NCI-H526 (cell line): ENCODE measurements at regions not wholly inside any gene's neighbourhood (a gene's known extent, or its start where the extent isn't known, plus 50 kb on each side); places are given as distances from the start of the nearest gene placed in this dataset.

Experiments used
- DNase-seq, 2 experiments: peaks; one replicate each; lab custom pipeline; 2025; lab: John Stamatoyannopoulos, UW

- no peak for DNase-seq
These were observed 458.7 kb upstream of the HS6ST1 start for GRCh38 chr2:128777196-128778035.

- DNase-seq = no peak
These were observed 460.2 kb upstream of the HS6ST1 start for GRCh38 chr2:128778843-128779242.

DNA sequence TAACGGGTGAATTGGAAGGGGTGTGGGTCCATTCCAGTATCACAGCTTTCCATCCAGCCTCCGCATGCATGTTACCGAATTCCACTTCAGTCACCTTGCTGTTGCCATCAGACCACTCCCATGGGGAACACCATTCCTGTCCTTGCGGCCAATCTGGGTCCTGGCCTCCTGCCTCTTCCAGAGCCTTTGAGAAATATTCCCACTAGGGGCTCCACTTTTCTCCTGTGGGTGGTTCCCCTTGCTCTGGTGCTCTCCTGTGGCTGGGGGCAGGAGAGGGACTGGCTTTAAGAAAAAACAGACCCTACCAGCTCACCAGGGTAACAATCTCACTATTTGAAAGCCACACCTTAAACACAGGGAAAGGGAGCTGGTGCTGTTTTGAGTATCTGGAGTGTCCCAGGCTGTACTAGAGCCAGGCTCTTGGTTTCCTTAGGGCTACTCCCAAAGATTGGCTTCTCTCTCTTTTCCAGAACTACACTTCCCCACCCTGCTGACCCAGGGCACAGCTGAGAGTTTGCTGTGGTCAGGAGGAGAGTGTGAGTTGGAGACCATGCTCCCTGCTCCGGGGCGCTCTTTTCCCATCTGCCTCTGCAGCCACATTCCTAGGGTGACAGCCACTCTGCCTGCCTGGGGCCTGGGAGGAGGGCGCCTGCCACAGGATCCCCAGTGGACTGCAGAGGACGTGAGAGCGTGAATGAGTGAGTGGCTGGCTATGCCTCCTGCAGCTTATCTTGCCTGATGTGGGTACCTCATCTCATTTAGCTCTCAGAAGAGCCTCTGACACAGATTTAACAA is 460.8 kb upstream of the HS6ST1 start:
- no peak for DNase-seq

GRCh38 chr2:128780434-128781080 is 461.9 kb upstream of the HS6ST1 start:
- no peak for DNase-seq

DNA sequence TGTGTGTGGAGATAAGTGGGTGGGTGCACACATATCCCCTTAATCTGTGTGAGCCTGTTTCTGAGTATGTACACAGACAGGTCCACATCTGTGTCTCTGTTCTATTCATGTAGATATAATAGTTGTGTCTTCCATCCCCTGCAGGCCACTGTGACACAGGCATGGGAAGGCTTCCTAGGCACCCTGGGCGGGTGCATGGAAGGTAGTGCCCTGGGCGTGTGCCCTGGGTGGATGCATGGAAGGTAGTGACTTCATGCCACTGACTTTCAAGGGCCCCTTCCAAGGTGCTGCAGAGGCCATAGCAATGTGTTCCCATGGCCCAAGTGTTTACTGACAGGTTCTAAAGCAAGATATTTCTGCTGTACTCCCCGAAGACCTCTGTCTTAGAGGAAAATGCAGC is 462.5 kb upstream of the HS6ST1 start:
- DNase-seq = no peak

DNA sequence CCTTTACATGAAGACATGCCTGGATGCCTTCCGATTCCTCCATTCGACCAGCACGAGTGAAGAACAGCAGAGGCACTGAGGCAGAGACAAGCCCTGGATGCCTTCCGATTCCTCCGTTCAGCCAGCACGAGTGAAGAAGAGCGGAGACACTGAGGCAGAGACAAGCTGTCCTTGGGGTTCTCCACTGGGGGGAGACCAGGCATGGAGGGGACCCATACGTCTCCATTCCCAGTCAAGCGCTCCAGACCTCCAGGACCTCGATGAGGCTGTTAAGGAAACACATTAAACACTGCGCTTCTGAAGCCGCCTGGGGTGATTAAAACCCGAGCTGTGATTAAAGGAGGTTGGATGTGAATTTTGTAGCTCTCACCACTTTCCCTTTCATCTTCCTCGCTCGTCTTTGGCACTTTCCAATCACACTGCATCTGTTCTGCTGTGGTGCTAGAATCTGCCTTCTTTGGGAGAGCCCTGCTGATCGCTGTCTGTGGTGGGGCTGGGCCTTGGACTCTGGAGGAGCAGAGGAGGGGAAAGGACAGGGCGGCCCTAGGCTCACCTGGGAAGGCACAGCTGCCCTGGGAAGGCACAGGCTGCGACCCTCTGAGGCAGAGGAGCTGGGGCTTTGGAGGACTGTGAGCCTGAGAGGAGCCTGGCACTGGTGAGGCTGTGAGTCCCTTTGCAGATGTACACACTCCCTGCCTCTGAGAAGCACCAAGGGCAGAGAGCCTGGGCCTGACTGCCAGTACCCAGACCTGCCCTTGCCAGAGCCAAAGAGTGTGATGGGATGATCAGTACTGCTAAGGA is 463.1 kb upstream of the HS6ST1 start:
- DNase-seq = no peak

DNA sequence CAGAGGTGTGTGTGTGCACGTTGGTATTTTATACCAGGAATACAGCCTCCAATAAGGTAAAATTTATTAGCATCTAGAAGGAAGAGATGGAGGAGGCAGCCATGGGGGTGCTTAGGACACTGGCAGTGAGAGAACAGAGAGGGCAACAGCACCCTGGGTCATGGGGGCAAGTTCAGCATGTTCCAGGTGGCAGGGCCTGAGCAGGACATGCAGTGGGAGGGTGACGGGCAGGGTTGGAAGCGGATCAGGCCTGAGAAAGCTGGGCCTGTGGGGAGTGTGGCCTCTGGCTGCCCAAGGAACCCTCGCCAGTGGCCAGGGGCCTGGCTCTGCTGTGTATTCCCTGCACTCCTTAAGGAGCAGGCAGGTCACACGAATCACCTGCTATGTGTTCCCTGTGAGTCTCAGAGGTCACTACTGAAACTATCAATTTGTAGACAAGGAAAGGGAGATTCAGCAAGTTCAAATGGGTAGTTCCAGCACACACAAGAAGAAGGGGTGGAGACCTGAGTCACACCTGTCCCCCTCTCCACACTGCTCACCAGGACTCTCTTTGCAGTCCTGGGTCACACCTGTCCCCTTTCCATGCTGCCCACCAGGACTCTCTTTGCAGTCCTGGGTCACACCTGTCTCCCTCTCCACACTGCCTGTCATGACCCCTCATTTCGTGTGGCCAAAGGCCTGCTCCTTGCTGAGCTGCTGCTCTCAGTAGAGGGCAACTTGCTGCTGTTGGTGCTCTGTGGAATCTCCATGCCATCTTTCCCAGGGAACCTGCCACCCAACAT is 463.9 kb upstream of the HS6ST1 start:
- no peak for DNase-seq

GRCh38 chr2:128783193-128783671 is 464.6 kb upstream of the HS6ST1 start:
- no peak for DNase-seq

- no peak for DNase-seq
These were observed 465.2 kb upstream of the HS6ST1 start for GRCh38 chr2:128783896-128784295.

DNA sequence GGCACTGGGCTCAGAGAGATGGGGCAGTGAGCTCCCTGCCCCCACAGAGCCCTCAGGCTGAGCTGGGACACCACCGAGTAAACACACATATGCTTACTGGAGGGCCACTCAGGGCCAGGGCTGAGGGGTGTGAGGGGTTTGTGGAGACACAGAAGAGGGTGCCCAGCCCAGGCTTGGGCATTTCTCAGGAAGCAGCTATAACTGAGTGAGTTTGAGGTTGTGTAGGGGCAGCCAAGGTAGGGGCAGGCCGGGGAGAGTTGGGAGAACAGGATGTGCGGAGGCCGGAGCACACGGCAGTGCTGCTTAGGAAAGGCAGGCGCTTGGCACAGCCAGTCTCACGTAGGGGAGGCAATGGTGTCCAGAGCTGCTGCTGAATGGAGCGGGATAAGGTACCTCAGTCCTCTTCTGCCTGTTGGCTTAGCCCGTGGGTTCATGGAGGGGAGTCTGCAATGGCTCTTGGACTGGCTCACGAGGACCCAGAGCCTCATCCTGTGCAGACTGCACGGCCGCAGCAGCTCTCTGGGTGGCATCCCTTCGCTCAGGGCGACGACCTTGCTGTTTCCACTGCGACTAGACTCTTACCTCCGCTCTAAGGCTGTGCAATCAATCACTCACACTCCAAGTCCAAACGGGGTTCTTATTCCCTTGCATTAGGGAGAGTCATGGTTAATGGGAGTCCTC is 466.1 kb upstream of the HS6ST1 start:
- DNase-seq = no peak

- DNase-seq = no peak
These were observed 467.6 kb upstream of the HS6ST1 start for GRCh38 chr2:128786316-128786715.

GRCh38 chr2:128786741-128787478 is 468.2 kb upstream of the HS6ST1 start:
- DNase-seq = peak; percentile 50 to 59

GRCh38 chr2:128787616-128788015 is 468.9 kb upstream of the HS6ST1 start:
- DNase-seq = no peak

DNA sequence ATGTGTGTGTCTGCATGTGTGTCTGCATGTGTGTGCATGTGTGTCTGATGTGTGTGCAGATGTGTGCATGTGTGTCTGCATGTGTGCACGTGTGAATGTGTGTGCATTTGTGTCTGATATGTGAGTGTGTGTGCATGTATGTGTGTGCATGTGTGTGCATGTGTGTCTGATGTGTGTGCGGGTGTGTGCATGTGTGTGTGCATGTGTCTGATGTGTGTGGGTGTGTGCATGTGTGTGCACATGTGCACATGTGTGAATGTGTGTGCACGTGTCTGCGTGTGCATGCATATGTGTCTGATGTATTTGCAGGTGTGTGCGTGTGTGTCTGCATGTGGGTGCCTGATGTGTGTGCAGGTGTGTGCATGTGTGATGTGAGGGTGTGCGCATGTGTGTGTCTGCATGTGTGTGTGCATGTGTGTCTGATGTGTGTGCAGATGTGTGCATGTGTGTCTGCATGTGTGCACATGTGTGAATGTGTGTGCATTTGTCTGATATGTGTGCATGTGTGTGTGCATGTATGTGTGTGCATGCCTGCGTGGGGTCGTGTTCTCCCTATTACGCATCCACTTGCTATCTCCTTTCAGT is 470.1 kb upstream of the HS6ST1 start:
- DNase-seq = no peak

DNA sequence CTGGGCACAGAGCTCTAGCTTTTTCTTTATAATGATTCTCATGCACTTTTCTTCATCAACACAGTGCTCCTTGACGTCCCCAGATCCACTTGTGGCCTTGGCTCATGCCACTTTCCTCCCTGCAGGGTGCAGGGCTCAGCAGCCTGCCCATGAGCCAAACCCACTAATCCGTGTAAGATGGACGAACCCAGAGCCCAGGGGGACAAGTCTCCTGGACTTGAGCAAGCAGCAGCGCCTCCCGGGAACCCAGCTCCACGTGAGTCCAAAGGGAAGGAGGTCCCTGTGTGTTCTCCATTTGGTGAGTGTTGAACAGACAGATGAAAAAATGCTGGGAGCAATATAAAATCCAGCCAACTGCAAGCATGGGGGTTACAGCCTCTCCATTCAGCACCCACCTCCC is 470.6 kb upstream of the HS6ST1 start:
- no peak for DNase-seq

DNA sequence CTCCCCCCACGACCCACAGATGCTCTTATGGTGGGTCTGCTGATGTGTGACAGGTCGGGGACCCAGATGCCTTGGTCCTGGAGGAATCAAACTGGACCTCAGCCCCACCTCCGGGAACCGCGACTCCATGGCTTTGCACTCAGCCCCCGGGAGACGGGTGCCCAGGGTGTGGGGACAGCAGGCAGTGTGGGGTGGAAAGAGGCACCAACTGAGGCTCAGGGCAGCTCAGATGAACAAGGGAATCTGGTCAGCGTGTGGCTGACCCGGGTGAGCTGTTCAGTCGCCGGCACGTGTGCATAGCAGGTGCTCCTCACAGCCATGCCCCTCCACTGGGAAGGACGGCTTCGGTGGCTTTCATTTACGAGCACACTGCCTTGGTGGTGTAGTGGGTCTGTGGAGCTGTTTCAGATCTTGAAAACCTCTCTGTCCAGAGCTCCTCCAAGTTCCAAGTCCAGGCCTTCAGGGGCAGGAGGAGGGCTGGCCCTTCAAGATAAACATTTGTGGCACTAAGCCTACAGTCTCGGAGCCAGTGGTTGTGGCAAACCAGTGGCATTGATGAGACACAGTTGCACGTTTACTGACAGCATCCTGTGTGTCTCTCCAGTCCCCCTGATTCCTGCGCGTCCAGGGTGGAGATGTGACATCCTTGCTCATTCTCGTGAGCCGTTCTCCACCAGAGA is 471.2 kb upstream of the HS6ST1 start:
- no peak for DNase-seq

DNA sequence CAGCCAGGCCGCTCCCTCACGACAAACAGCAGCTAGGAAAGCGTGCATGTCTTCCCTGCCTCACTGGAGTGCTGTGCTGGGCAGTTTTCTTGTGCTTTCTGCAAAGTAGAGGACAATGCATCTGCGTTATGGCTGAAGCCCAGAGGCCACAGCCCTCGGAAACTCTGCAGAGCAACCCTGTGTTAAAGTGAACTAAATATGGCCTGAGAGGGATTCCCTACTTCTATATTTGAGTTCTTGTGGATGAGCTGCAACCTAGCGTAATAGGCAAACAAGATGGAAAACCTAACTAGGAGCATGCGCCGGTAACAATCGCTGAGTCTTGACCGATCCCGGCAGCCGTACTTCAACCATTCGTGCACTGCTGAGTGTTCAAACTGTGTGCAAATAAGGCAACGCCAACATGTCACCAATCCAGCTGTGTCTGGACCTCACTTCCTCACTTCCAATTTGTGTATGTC is 471.9 kb upstream of the HS6ST1 start:
- peak in 1 of 2 experiments; percentile 12 for DNase-seq

DNA sequence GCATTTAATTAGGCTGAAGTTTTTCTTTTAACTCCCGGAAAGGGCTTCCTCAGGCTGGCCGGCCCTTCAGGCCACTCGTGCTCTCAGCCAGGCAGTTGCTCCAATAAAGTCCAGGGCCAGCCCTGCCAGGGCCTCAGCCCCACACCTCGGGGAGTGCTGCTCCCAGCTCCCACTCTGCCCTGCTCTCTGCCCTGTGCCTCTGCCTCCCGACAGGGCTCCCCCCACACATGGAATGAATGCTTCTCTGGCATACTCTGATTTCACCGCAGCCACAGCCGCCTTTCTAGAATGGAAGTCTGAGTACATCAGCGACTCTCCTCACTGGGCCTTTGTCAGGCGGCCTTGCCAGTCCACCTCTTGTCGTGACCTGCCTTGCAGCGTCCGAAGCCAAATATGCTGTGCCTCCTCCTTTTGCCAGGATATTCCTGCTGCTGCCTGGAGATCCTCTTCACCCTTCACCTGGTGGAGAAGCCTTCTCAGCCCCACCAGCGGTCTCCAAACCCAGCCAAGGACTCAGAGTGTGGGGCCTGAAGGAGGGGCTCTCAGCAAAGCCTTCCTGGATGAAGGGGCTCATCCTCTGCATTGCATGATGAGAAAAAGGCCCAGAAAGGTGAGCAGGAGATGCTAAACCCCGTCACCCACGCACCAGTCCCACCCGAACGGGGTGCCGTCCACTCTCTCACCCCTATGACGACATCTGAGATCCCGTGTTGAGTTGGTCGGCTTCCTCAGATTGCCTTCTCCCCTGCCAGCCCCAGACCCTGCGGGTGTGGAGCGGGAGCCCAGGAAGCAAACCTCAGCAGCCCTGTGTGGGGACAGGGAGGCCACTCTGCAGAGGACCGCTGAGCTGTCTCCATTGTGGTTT is 472.7 kb upstream of the HS6ST1 start:
- DNase-seq = no peak
